Common myeloid progenitor, CD34-positive (primary cell): ENCODE measurements at regions not wholly inside any gene's neighbourhood (a gene's known extent, or its start where the extent isn't known, plus 50 kb on each side); places are given as distances from the start of the nearest gene placed in this dataset.
"Not testable (repeated sequence)": the region's sequence is repeated elsewhere in the genome, so short reads cannot be mapped to it uniquely, and the experiment has no call there.

Experiments
- CTCF ChIA-PET: fragments of 350-600 bp; sonication (Branson Sonifier 250); formaldehyde crosslinking; loops from one replicate; lab custom pipeline; 2021; ENCODE audit warnings: antibody characterized with exemption; lab: Charles Lee
- POLR2A ChIA-PET: fragments of 350-600 bp; sonication (Branson Sonifier 250); formaldehyde crosslinking; loops from one replicate; lab custom pipeline; 2021; ENCODE audit warnings: antibody characterized with exemption; lab: Charles Lee
- DNase-seq, 3 donors: peaks; one replicate each; pipeline versions ENCODE4 v3.0.0 to v3.0.0-alpha.2; 2013
- H3K27ac ChIP-seq, 2 experiments: 1 replicate in 1 of 2; 2 replicates in 1 of 2; pipeline ENCODE4 v1.7.0; 2013; ENCODE audit warnings: inconsistent platforms in 2 of 2, low read length in 2 of 2, mild to moderate bottlenecking in 2 of 2, low read depth in 1 of 2, moderate library complexity in 1 of 2; ENCODE audit not compliant: severe bottlenecking in 2 of 2, insufficient read depth in 1 of 2, poor library complexity in 1 of 2
- H3K27me3 ChIP-seq, 5 experiments: replicated peaks in 2 of 5; 1 replicate in 3 of 5; 2 replicates in 2 of 5; pipeline versions ENCODE4 v1.6.1 to v1.7.0; 2013; ENCODE audit warnings: low read length in 4 of 5, mild to moderate bottlenecking in 2 of 5, moderate library complexity in 2 of 5, inconsistent platforms in 1 of 5; ENCODE audit not compliant: insufficient read depth in 5 of 5, control insufficient read depth in 4 of 5
- H3K36me3 ChIP-seq, 4 experiments: 1 replicate in 2 of 4; 2 replicates in 2 of 4; pipeline versions ENCODE4 v1.6.1 to v1.7.0; 2013; ENCODE audit warnings: low read length in 3 of 4, control low read depth in 1 of 4, mild to moderate bottlenecking in 1 of 4; ENCODE audit not compliant: control insufficient read depth in 4 of 4, insufficient read depth in 4 of 4
- H3K4me1 ChIP-seq, 4 experiments: 1 replicate in 3 of 4; 2 replicates in 1 of 4; pipeline versions ENCODE4 v1.6.1 to v1.7.1; 2013; ENCODE audit warnings: low read length in 3 of 4, mild to moderate bottlenecking in 3 of 4, control low read depth in 1 of 4, inconsistent platforms in 1 of 4, moderate library complexity in 1 of 4; ENCODE audit not compliant: control insufficient read depth in 4 of 4, insufficient read depth in 4 of 4; ENCODE audit errors: control extremely low read depth in 1 of 4
- H3K4me3 ChIP-seq, 7 experiments: 1 replicate in 4 of 7; 2 replicates in 3 of 7; pipeline versions ENCODE4 v1.5.1 to v1.7.0; 2013; ENCODE audit warnings: mild to moderate bottlenecking in 7 of 7, low read length in 6 of 7, moderate library complexity in 6 of 7, inconsistent platforms in 2 of 7, low read depth in 2 of 7, control low read depth in 1 of 7; ENCODE audit not compliant: insufficient read depth in 4 of 7, control insufficient read depth in 1 of 7; ENCODE audit errors: extremely low read depth in 1 of 7
- H3K9me3 ChIP-seq, 5 experiments: 1 replicate in 4 of 5; 2 replicates in 1 of 5; pipeline versions ENCODE4 v1.6.1 to v1.7.1; 2013; ENCODE audit warnings: low read length in 4 of 5, mild to moderate bottlenecking in 2 of 5, inconsistent platforms in 1 of 5, low read depth in 1 of 5, moderate library complexity in 1 of 5; ENCODE audit not compliant: control insufficient read depth in 4 of 5, insufficient read depth in 2 of 5; ENCODE audit errors: control extremely low read depth in 1 of 5
- WGBS: methylation state at CpG from one replicate; pipeline ENCODE4 v1.1.5; 2013; ENCODE audit not compliant: insufficient coverage; 5-methylcytosine and 5-hydroxymethylcytosine counted together

DNA sequence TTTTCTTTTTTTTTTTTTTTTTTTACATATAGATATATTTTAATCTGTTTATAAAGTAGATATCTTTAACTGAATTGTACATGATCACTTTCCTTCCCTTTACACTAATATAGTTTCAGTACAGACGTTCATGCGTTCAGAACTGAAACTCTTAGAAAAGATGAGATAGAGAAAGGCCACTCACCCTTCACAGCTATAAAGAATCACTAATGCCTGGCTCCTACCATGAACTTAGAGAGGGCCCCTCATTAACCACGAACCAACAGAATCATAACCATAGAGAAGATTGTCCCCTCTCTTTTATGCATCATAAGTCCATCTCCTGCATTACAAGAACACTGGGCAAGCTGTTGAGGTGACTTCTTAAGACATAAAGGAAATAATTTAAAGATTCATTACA, 123.8 kb downstream of the FEM1C start:
- H3K4me3 ChIP-seq, H3K27me3 ChIP-seq, CTCF ChIA-PET, H3K36me3 ChIP-seq, H3K9me3 ChIP-seq, DNase-seq, H3K4me1 ChIP-seq, POLR2A ChIA-PET, H3K27ac ChIP-seq: not testable (repeated sequence)
- no CpG with 5 or more reads among the region's 3 CpGs for WGBS

DNA sequence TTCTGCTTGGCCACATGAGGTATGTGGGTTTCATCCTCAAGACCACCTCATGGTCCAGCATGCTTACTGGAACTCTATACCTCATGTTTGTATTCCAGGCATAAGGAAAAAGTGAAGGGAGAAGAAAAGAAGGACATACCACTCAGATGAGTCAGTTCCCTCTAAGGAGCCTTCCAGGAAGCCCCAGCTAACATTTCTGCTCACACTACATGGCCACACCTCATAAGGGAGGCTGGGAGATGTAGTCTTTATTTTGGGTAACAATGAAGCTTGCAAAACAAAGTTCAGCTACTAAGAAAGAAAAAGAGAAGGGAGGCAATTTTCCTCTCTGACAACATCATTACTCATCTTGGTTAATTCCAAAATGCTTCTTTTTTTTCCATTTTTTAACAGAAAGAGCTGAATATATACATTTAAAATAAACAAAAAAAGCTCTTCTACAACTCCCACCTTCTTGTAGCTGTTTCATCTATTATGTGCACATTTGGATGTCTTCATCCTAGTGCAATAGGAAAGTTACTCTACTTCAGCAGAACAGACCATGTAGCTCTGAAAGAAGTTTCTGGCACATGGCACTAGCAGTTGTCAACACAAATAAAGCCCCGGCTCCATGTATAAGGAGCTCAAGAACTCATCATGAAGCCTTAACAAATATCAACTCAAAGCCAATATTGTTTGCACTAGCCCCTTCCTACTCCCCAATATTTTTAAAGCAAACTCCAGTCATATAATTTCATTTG, 123.6 kb upstream of the CCDC112 start:
- DNase-seq: no peak
- CTCF ChIA-PET: no interaction called here
- POLR2A ChIA-PET: no interaction called here
- WGBS: no CpG with 5 or more reads among the region's 1 CpG
- no peak overlapping the region for H3K4me3 ChIP-seq
- no peaks in the 10 kb centered on the region for H3K4me1 ChIP-seq
- H3K36me3 ChIP-seq: no peaks in the 10 kb centered on the region
- H3K9me3 ChIP-seq: no peaks in the 10 kb centered on the region
- H3K27me3 ChIP-seq: peaks cover 0 to 2% (median 0%) of the 10 kb centered on the region in 5 experiments
- no peak overlapping the region for H3K27ac ChIP-seq

DNA sequence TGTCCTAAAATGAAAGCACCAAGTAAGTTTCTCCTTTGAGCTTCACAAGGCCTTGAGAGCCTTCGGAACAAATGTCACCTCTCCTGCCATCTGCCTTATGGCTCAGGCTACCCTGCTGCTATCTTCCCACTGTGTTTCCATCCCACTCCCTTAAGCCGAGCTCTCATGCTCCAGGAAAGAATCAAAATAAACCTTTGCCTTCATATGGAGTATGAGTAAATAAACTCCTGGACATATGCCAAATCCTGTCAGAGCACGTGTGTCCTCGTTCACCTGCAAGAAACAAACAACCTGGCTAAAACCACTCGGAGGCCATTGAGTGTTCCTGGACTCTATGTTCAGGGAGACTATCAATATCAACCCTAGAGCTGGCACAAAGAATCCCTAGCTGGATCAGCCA, 122.3 kb upstream of the CCDC112 start:
- DNase-seq: no peak
- Histone ChIP-seq H3K27me3 (no peaks in the 10 kb centered on the region), H3K36me3 (no peaks in the 10 kb centered on the region), H3K4me3 (no peak overlapping the region), H3K9me3 (no peaks in the 10 kb centered on the region), H3K27ac (no peak overlapping the region), H3K4me1 (no peaks in the 10 kb centered on the region)
- 96% methylated on average over 4 of the region's 5 CpGs for WGBS
- ChIA-PET POLR2A (no interaction called here), CTCF (no interaction called here)

DNA sequence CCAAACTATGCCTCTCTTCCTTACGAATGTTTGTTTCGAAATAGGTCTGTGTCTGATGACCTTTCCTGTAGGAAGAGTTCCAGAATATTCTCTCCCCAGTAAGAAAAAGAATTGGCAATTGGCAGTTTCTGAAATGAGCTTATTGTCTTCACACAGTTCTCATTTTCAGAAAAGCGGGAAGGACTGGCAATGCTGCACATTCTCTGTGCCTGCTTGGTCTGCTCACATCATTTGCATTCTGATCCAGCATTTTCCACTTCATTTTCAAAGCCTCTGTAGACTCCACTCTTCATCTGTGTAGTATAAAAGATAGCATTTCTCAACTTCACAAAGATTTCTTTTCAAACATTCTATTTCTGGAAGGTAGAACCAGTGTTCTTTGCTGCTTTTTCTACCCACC, 120.6 kb upstream of the CCDC112 start:
- DNase-seq: no peak
- POLR2A ChIA-PET: no interaction called here
- no peak overlapping the region for H3K27ac ChIP-seq
- CTCF ChIA-PET: no interaction called here
- no peaks in the 10 kb centered on the region for H3K36me3 ChIP-seq
- no peaks in the 10 kb centered on the region for H3K9me3 ChIP-seq
- no peak overlapping the region for H3K4me3 ChIP-seq
- no peaks in the 10 kb centered on the region for H3K4me1 ChIP-seq
- H3K27me3 ChIP-seq: no peaks in the 10 kb centered on the region
- 92% methylated on average over 1 of the region's 3 CpGs for WGBS

DNA sequence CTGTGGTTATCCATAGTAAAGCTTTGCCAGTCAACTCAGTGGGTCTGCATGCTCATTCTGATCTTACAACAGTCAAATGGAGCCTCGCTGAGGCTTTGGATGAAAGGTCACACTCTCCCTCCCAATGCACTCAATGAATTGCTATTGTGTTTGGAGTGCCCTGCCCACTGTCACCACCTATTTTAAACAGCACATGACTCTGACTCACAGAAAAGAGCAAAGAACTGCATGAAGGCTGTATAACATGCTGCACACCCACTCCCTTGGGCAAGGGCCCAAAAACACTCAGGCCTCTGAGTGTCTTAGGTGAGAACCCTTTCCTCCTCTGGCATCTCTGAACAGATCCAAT, 118.7 kb upstream of the CCDC112 start:
- 100% methylated on average over 1 of the region's 1 CpG for WGBS
- DNase-seq: no peak
- Histone ChIP-seq H3K4me1 (no peaks in the 10 kb centered on the region), H3K27ac (no peak overlapping the region), H3K27me3 (no peaks in the 10 kb centered on the region), H3K9me3 (no peaks in the 10 kb centered on the region), H3K36me3 (no peaks in the 10 kb centered on the region), H3K4me3 (no peak overlapping the region)
- ChIA-PET CTCF (no interaction called here), POLR2A (no interaction called here)

DNA sequence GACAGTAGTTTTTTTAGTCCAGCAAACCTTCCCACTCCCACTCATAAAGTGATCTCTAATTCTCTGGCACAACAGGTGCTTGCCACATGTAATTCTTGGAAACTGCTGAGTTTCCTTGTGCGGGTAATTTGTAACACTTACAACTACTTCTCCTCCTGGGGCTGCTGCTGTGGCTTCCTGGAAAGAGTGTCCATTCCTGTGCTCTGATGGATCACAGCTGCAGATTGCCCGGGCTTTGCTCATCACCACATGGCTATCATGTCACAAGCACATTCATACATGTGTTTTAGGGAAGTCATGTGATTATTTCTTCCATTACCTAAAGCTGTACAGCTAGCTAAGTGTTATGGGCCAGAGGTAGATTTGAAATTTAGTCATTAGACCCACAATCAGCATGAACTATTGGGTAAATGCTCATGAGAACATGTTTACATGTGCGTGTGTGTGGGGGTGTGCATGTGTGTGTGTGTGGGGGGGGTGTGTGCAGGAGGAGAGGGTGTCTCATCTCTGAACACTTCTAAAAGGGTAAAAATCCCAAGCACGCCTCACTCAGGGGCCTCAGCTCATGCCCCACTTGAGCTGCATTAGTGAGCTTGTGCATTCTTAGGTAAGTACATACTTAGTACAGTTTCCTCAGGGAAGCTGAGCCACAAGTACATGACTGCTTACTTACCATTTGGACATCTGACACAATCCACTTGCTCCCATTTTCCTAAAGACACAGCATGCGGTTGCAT, 118.1 kb upstream of the CCDC112 start:
- CTCF ChIA-PET: no interaction called here
- H3K4me3 ChIP-seq: no peak overlapping the region
- peaks cover 0 to 1% (median 0%) of the 10 kb centered on the region in 5 experiments for H3K9me3 ChIP-seq
- no peak for DNase-seq
- WGBS: 100% methylated on average over 3 of the region's 5 CpGs
- H3K27me3 ChIP-seq: no peaks in the 10 kb centered on the region
- POLR2A ChIA-PET: no interaction called here
- no peaks in the 10 kb centered on the region for H3K4me1 ChIP-seq
- no peak overlapping the region for H3K27ac ChIP-seq
- H3K36me3 ChIP-seq: no peaks in the 10 kb centered on the region

DNA sequence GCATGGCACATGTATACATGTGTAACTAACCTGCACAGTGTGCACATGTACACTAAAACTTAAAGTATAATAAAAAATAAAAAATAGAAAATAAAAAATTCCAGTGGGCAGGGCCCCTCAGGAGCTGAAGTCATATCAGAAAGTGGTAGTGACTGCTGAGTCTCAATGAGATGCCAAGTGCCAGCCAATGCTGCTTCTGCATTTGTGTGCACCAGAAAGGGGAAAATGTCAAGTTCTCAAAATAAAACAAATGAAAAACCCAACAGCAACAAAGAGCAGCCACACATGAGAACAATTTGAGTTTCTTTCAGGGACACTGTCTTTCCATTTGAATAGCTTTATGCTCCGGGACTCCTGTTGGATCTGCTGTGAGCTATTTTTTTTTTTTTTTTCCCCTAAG, 117.2 kb upstream of the CCDC112 start:
- H3K4me3 ChIP-seq: no peak overlapping the region
- CTCF ChIA-PET: no interaction called here
- no peak overlapping the region for H3K27ac ChIP-seq
- no peaks in the 10 kb centered on the region for H3K4me1 ChIP-seq
- no peak for DNase-seq
- H3K36me3 ChIP-seq: no peaks in the 10 kb centered on the region
- peaks cover 0 to 1% (median 0%) of the 10 kb centered on the region in 5 experiments for H3K9me3 ChIP-seq
- POLR2A ChIA-PET: no interaction called here
- WGBS: no CpG with 5 or more reads among the region's 1 CpG
- H3K27me3 ChIP-seq: no peaks in the 10 kb centered on the region
